ENCODE measurements at regions not wholly inside any gene's neighbourhood (a gene's known extent, or its start where the extent isn't known, plus 50 kb on each side); places are given as distances from the start of the nearest gene placed in this dataset.

DNA sequence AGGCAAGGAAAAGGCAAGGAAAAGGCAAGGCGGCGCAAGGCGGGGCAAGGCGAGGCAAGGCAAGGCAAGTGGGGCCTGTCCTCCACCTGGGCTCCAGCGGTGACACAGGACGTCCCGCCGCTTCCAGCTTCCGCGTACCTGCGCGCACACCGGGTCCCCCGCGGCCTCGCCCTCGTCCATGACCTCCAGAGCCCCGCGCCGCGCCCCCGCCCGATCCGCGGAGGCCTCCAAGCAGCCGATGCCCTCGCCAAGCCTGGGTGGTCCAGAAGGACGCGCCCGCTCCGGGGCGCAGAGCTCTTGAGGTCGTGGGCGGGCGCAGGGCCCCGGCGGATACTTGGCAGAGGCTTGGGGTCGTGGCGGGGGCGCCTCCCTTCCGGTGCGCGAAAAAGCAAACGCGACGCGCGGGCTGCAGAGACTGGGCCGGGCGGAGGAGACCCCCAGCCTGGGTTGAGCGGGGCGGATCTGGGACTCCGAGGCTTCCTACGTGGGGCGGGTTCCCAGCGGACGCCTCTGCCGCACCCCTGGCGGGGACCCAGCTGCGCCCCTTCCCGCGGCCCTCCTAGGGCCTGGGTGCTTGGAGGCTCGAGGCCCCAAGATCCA is 60.8 kb upstream of the EIF5 start:
- Histone ChIP-seq H3K4me3 (ENCODE audit: low read depth, low read length) (no peak overlapping the region), H3K27ac (no peak overlapping the region), H3K9me3 (ENCODE audit: severe bottlenecking) (peaks cover 7% of the 10 kb centered on the region), H3K36me3 (no peaks in the 10 kb centered on the region), H3K27me3 (ENCODE audit: insufficient read depth, low read depth, severe bottlenecking) (no peaks in the 10 kb centered on the region)
- no peak for DNase-seq
- TF ChIP-seq, protein P1, sequence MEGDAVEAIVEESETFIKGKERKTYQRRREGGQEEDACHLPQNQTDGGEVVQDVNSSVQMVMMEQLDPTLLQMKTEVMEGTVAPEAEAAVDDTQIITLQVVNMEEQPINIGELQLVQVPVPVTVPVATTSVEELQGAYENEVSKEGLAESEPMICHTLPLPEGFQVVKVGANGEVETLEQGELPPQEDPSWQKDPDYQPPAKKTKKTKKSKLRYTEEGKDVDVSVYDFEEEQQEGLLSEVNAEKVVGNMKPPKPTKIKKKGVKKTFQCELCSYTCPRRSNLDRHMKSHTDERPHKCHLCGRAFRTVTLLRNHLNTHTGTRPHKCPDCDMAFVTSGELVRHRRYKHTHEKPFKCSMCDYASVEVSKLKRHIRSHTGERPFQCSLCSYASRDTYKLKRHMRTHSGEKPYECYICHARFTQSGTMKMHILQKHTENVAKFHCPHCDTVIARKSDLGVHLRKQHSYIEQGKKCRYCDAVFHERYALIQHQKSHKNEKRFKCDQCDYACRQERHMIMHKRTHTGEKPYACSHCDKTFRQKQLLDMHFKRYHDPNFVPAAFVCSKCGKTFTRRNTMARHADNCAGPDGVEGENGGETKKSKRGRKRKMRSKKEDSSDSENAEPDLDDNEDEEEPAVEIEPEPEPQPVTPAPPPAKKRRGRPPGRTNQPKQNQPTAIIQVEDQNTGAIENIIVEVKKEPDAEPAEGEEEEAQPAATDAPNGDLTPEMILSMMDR (IDR thresholded peaks at IDR 0.05; ENCODE audit: low read depth, low read length) = no peak

GRCh38 chr14:103273745-103274615 is 60.1 kb upstream of the EIF5 start:
- H3K9me3 ChIP-seq (ENCODE audit: severe bottlenecking) = peaks cover 7% of the 10 kb centered on the region
- H3K27ac ChIP-seq = no peak overlapping the region
- H3K27me3 ChIP-seq (ENCODE audit: insufficient read depth, low read depth, severe bottlenecking) = no peaks in the 10 kb centered on the region
- H3K4me3 ChIP-seq (ENCODE audit: low read depth, low read length) = no peak overlapping the region
- TF ChIP-seq, protein P1 (IDR thresholded peaks at IDR 0.05; ENCODE audit: low read depth, low read length) = no peak
- H3K36me3 ChIP-seq = no peaks in the 10 kb centered on the region
- DNase-seq = no peak

- Histone ChIP-seq H3K9me3 (ENCODE audit: severe bottlenecking) (peaks cover 7% of the 10 kb centered on the region), H3K27me3 (ENCODE audit: insufficient read depth, low read depth, severe bottlenecking) (no peaks in the 10 kb centered on the region), H3K27ac (no peak overlapping the region), H3K4me3 (ENCODE audit: low read depth, low read length) (no peak overlapping the region), H3K36me3 (no peaks in the 10 kb centered on the region)
- TF ChIP-seq, protein P1 (IDR thresholded peaks at IDR 0.05; ENCODE audit: low read depth, low read length) = no peak
- DNase-seq = no peak
Observed at GRCh38 chr14:103275000-103275399, 59.0 kb upstream of the EIF5 start.

DNA sequence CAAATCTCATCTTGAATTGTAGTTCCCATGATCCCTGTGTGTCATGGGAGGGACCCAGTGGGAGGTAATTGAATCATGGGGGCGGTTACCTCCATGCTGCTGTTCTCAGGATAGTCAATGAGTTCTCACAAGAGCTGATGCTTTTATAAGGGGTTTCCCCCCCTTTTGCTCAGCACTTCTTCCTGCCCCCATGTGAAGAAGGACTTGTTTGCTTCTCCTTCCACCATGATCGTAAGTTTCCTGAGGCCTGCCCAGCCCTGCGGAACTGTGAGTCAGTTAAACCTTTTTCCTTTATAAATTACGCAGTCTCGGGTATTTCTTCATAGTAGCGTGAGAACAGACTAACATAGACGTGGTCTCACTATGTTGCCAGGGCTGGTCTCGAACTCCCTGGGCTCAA is 56.1 kb upstream of the EIF5 start:
- Histone ChIP-seq H3K4me3 (ENCODE audit: low read depth, low read length) (no peak overlapping the region), H3K9me3 (ENCODE audit: severe bottlenecking) (peaks cover 7% of the 10 kb centered on the region), H3K36me3 (no peaks in the 10 kb centered on the region), H3K27ac (no peak overlapping the region), H3K27me3 (ENCODE audit: insufficient read depth, low read depth, severe bottlenecking) (no peaks in the 10 kb centered on the region)
- DNase-seq = no peak
- TF ChIP-seq, protein P1 (IDR thresholded peaks at IDR 0.05; ENCODE audit: low read depth, low read length) = no peak

- H3K9me3 ChIP-seq (ENCODE audit: severe bottlenecking) = peaks cover 2% of the 10 kb centered on the region
- no peak for DNase-seq
- no peaks in the 10 kb centered on the region for H3K27me3 ChIP-seq (ENCODE audit: insufficient read depth, low read depth, severe bottlenecking)
- TF ChIP-seq, protein P1 (IDR thresholded peaks at IDR 0.05; ENCODE audit: low read depth, low read length) = no peak
- H3K27ac ChIP-seq = no peak overlapping the region
- H3K4me3 ChIP-seq (ENCODE audit: low read depth, low read length) = no peak overlapping the region
- no peaks in the 10 kb centered on the region for H3K36me3 ChIP-seq
Observed at GRCh38 chr14:103279142-103280025, 54.7 kb upstream of the EIF5 start.

Measured in WERI-Rb-1 (cell line).